ENCODE measurements at regions not wholly inside any gene's neighbourhood (a gene's known extent, or its start where the extent isn't known, plus 50 kb on each side); places are given as distances from the start of the nearest gene placed in this dataset.

DNA sequence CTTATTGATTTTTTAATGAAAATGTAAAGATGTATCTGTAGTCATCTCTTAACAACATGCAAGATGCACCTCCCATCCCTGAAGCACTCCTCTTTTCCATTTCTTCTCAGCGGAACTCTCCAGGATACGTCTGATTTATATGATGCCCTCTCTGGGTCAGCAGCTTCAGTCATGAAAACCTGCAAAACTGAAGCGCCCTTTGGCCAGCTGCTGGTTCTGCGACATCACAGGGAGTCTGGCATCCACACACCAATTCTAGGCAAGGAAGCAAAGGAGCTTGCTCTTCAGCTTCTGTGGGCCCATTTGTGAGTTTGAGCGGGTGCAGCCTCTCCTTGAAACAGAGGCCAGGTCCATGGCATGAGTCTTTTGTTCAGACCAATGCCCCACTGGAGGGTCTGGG lies 1253.3 kb downstream of the TBC1D22A start:
- Histone ChIP-seq H3K9me3 (no peaks in the 10 kb centered on the region), H3K36me3 (no peaks in the 10 kb centered on the region), H3K27me3 (replicated peaks; ENCODE audit: insufficient read depth) (no peaks in the 10 kb centered on the region), H3K4me1 (ENCODE audit: control insufficient read depth in 1 of 2, low read depth in 2 of 2) (no peaks in the 10 kb centered on the region), H3K27ac (no peak overlapping the region), H3K4me3 (no peak overlapping the region)
- ATAC-seq (ENCODE audit: insufficient number of reproducible peaks, low FRiP score, low read depth) (no peak), DNase-seq (ENCODE audit: low spot score) (no peak)
- TF ChIP-seq, protein P1, sequence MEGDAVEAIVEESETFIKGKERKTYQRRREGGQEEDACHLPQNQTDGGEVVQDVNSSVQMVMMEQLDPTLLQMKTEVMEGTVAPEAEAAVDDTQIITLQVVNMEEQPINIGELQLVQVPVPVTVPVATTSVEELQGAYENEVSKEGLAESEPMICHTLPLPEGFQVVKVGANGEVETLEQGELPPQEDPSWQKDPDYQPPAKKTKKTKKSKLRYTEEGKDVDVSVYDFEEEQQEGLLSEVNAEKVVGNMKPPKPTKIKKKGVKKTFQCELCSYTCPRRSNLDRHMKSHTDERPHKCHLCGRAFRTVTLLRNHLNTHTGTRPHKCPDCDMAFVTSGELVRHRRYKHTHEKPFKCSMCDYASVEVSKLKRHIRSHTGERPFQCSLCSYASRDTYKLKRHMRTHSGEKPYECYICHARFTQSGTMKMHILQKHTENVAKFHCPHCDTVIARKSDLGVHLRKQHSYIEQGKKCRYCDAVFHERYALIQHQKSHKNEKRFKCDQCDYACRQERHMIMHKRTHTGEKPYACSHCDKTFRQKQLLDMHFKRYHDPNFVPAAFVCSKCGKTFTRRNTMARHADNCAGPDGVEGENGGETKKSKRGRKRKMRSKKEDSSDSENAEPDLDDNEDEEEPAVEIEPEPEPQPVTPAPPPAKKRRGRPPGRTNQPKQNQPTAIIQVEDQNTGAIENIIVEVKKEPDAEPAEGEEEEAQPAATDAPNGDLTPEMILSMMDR (IDR thresholded peaks at IDR 0.05), result no peak

DNA sequence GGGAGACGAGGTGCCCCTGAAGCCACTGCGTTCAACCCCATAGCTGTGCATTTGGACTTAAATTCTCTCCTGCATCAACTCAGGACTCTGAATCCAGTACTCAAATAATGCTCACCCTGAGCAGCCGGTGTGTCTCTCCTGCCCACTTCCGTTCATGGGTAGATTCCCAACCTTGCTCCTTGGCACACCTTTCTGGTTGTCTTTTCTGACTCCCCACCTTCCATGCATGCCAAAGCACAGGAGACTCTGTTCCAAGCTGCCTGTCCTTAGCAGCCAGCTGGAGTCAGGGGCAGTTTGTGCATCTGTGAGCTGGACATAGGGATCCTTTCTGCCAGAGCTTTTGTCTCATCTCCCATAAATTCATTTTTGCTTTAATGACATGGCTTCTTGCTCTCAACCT lies 1242.5 kb downstream of the TBC1D22A start:
- Histone ChIP-seq H3K27me3 (replicated peaks; ENCODE audit: insufficient read depth) (no peaks in the 10 kb centered on the region), H3K27ac (no peak overlapping the region), H3K4me3 (no peak overlapping the region), H3K9me3 (no peaks in the 10 kb centered on the region), H3K4me1 (ENCODE audit: control insufficient read depth in 1 of 2, low read depth in 2 of 2) (no peaks in the 10 kb centered on the region), H3K36me3 (no peaks in the 10 kb centered on the region)
- TF ChIP-seq, protein P1 (IDR thresholded peaks at IDR 0.05), result no peak
- ATAC-seq (ENCODE audit: insufficient number of reproducible peaks, low FRiP score, low read depth) (no peak), DNase-seq (ENCODE audit: low spot score) (no peak)

DNA sequence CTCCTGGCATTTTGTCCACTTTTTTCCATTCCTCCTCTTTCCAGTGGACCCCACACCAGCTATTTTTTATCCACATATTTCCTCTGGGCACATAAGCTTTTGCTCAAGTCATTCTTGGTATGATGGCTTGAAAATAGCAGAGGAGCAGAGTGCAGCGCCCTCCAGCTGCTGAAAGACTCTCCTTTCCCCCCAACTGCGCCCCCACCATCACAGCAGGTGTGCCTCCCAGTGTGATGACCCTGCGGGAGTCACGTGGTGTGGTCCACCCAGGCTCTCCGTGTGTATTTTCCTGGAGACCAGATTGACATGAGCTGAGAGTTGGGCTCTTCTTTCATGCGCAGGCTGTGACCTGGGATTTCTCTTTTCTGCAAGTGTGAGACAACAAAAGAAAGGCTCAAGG lies 1241.6 kb downstream of the TBC1D22A start:
- Histone ChIP-seq H3K4me3 (no peak overlapping the region), H3K27ac (no peak overlapping the region), H3K9me3 (no peaks in the 10 kb centered on the region), H3K4me1 (ENCODE audit: control insufficient read depth in 1 of 2, low read depth in 2 of 2) (no peaks in the 10 kb centered on the region), H3K36me3 (no peaks in the 10 kb centered on the region), H3K27me3 (replicated peaks; ENCODE audit: insufficient read depth) (no peaks in the 10 kb centered on the region)
- TF ChIP-seq, protein P1 (IDR thresholded peaks at IDR 0.05), result no peak
- no peak for DNase-seq (ENCODE audit: low spot score)
- no peak for ATAC-seq (ENCODE audit: insufficient number of reproducible peaks, low FRiP score, low read depth)

DNA sequence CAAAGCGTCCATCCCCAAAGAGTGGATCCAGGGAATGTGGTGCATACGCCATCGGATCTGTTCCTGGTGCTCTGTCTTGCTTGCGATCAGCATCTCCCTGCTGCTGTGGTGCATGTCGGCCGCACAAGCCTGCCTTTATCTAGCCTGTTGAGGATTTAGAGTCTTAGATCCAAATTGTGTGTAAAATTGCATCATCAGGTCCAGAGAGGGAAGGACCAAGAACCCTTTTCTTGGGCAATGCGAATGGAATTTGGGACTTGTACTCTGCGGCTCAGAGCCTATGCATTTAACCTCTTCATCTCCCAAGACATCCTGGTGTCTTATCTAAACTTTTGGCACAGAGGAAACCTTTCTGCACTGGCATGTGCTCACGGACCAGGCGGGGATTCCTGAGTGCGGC lies 1238.7 kb downstream of the TBC1D22A start:
- no peaks in the 10 kb centered on the region for H3K4me1 ChIP-seq (ENCODE audit: control insufficient read depth in 1 of 2, low read depth in 2 of 2)
- no peak overlapping the region for H3K27ac ChIP-seq
- H3K27me3 ChIP-seq (replicated peaks; ENCODE audit: insufficient read depth), result no peaks in the 10 kb centered on the region
- H3K36me3 ChIP-seq, result no peaks in the 10 kb centered on the region
- ATAC-seq (ENCODE audit: insufficient number of reproducible peaks, low FRiP score, low read depth) (no peak), DNase-seq (ENCODE audit: low spot score) (no peak)
- TF ChIP-seq, protein P1 (IDR thresholded peaks at IDR 0.05), result no peak
- H3K9me3 ChIP-seq, result no peaks in the 10 kb centered on the region
- no peak overlapping the region for H3K4me3 ChIP-seq

DNA sequence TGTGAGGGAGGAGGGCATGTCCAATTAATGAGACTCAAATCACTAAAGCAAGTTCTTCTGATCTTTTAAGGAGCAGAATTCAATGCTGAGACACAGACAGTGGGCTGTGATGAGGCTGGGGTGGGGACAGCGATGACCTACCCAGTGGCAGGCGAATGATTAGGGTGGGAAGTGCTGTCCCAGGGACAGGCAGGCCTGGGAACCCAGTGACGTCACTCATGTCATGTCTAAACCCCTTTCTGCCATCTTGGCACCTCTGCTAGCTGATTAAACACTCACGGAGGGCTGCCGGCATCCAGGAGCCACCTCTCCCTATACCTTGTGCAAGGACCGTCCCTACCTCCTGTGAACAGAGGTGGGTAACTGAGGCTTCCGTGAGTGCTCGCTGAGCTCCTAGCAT lies 1235.2 kb downstream of the TBC1D22A start:
- Histone ChIP-seq H3K4me3 (no peak overlapping the region), H3K36me3 (no peaks in the 10 kb centered on the region), H3K27ac (no peak overlapping the region), H3K27me3 (replicated peaks; ENCODE audit: insufficient read depth) (no peaks in the 10 kb centered on the region), H3K9me3 (no peaks in the 10 kb centered on the region), H3K4me1 (ENCODE audit: control insufficient read depth in 1 of 2, low read depth in 2 of 2) (no peaks in the 10 kb centered on the region)
- DNase-seq (ENCODE audit: low spot score) (no peak), ATAC-seq (ENCODE audit: insufficient number of reproducible peaks, low FRiP score, low read depth) (no peak)
- TF ChIP-seq, protein P1 (IDR thresholded peaks at IDR 0.05), result no peak
